ENCODE measurements at regions not wholly inside any gene's neighbourhood (a gene's known extent, or its start where the extent isn't known, plus 50 kb on each side); places are given as distances from the start of the nearest gene placed in this dataset.
A peak's percentile ranks its signal among the peaks of the same experiment; 100 is the strongest.

- H3K4me3 ChIP-seq (replicated peaks in 1 of 2; ENCODE audit: low read depth in 2 of 2, low read length in 2 of 2), result no peak overlapping the region
- TF ChIP-seq CTCF (IDR thresholded peaks at IDR 0.05; ENCODE audit: low read depth, low read length), result no peak
- peak; percentile 35 to 65 for DNase-seq (ENCODE audit: low read depth in 2 of 2)
Measured at GRCh38 chr4:11698846-11699590, 270.3 kb upstream of the HS3ST1 start.

GRCh38 chr4:11698033-11698432, 269.3 kb upstream of the HS3ST1 start:
- no peak for TF ChIP-seq CTCF (IDR thresholded peaks at IDR 0.05; ENCODE audit: low read depth, low read length)
- H3K4me3 ChIP-seq (replicated peaks in 1 of 2; ENCODE audit: low read depth in 2 of 2, low read length in 2 of 2), result no peak overlapping the region
- no peak for DNase-seq (ENCODE audit: low read depth in 2 of 2)

- no peak for TF ChIP-seq CTCF (IDR thresholded peaks at IDR 0.05; ENCODE audit: low read depth, low read length)
- no peak overlapping the region for H3K4me3 ChIP-seq (replicated peaks in 1 of 2; ENCODE audit: low read depth in 2 of 2, low read length in 2 of 2)
- no peak for DNase-seq (ENCODE audit: low read depth in 2 of 2)
Measured at GRCh38 chr4:11693693-11694092, 265.0 kb upstream of the HS3ST1 start.

- TF ChIP-seq CTCF (IDR thresholded peaks at IDR 0.05; ENCODE audit: low read depth, low read length), result no peak
- H3K4me3 ChIP-seq (replicated peaks in 1 of 2; ENCODE audit: low read depth in 2 of 2, low read length in 2 of 2), result no peak overlapping the region
- DNase-seq (ENCODE audit: low read depth in 2 of 2), result no peak
Measured at GRCh38 chr4:11691236-11691635, 262.5 kb upstream of the HS3ST1 start.

GRCh38 chr4:11687727-11688126, 259.0 kb upstream of the HS3ST1 start:
- no peak for TF ChIP-seq CTCF (IDR thresholded peaks at IDR 0.05; ENCODE audit: low read depth, low read length)
- no peak for DNase-seq (ENCODE audit: low read depth in 2 of 2)
- no peak overlapping the region for H3K4me3 ChIP-seq (replicated peaks in 1 of 2; ENCODE audit: low read depth in 2 of 2, low read length in 2 of 2)

GRCh38 chr4:11685481-11685880, 256.8 kb upstream of the HS3ST1 start:
- no peak for TF ChIP-seq CTCF (IDR thresholded peaks at IDR 0.05; ENCODE audit: low read depth, low read length)
- H3K4me3 ChIP-seq (replicated peaks in 1 of 2; ENCODE audit: low read depth in 2 of 2, low read length in 2 of 2), result no peak overlapping the region
- DNase-seq (ENCODE audit: low read depth in 2 of 2), result no peak

Data from cardiac fibroblast (primary cell).